Limb (tissue), 2 donors: ENCODE measurements at regions not wholly inside any gene's neighbourhood (a gene's known extent, or its start where the extent isn't known, plus 50 kb on each side); places are given as distances from the start of the nearest gene placed in this dataset.
"Not testable (repeated sequence)": the region's sequence is repeated elsewhere in the genome, so short reads cannot be mapped to it uniquely, and the experiment has no call there.

Source experiments
- DNase-seq, 2 donors: peaks; one replicate each; pipeline ENCODE4 v3.0.0-alpha.2; 2016; ENCODE audit errors: extremely low spot score in 2 of 2

GRCh38 chr9:26244661-26245451 lies 566.6 kb upstream of the TUSC1 start:
- DNase-seq, result peak in 1 of 2 donors; percentile 10

- DNase-seq, result no peak
Measured at GRCh38 chr9:26243726-26244125, 565.5 kb upstream of the TUSC1 start.

GRCh38 chr9:26243029-26243697 lies 564.9 kb upstream of the TUSC1 start:
- no peak for DNase-seq

- no peak for DNase-seq
Measured at GRCh38 chr9:26240020-26240419, 561.8 kb upstream of the TUSC1 start.

GRCh38 chr9:26237256-26237655 lies 559.0 kb upstream of the TUSC1 start:
- no peak for DNase-seq

GRCh38 chr9:26234865-26235264 lies 556.6 kb upstream of the TUSC1 start:
- DNase-seq, result no peak

GRCh38 chr9:26231391-26231790 lies 553.1 kb upstream of the TUSC1 start:
- no peak for DNase-seq

GRCh38 chr9:26229324-26230054 lies 551.2 kb upstream of the TUSC1 start:
- DNase-seq, result no peak

GRCh38 chr9:26228273-26228672 lies 550.0 kb upstream of the TUSC1 start:
- no peak for DNase-seq

GRCh38 chr9:26221290-26221689 lies 543.0 kb upstream of the TUSC1 start:
- no peak for DNase-seq

- no peak for DNase-seq
Measured at GRCh38 chr9:26220367-26220766, 542.1 kb upstream of the TUSC1 start.

- no peak for DNase-seq
Measured at GRCh38 chr9:26219961-26220360, 541.7 kb upstream of the TUSC1 start.

GRCh38 chr9:26216702-26217101 lies 538.5 kb upstream of the TUSC1 start:
- no peak for DNase-seq

- DNase-seq, result not testable (repeated sequence)
Measured at GRCh38 chr9:26214713-26215444, 536.6 kb upstream of the TUSC1 start.

GRCh38 chr9:26210338-26210851 lies 532.2 kb upstream of the TUSC1 start:
- DNase-seq, result no peak

GRCh38 chr9:26205261-26205660 lies 527.0 kb upstream of the TUSC1 start:
- DNase-seq, result no peak

- DNase-seq, result no peak
Measured at GRCh38 chr9:26193237-26193636, 515.0 kb upstream of the TUSC1 start.

- no peak for DNase-seq
Measured at GRCh38 chr9:26191711-26192110, 513.5 kb upstream of the TUSC1 start.

GRCh38 chr9:26181836-26182235 lies 503.6 kb upstream of the TUSC1 start:
- DNase-seq, result no peak

- DNase-seq, result no peak
Measured at GRCh38 chr9:26176628-26177027, 498.4 kb upstream of the TUSC1 start.

- DNase-seq, result no peak
Measured at GRCh38 chr9:26175264-26175663, 497.0 kb upstream of the TUSC1 start.
